VCaP (cell line): ENCODE measurements at regions not wholly inside any gene's neighbourhood (a gene's known extent, or its start where the extent isn't known, plus 50 kb on each side); places are given as distances from the start of the nearest gene placed in this dataset.

ENCODE experiments used
- H3K27ac ChIP-seq: fragments of 450-650 bp; 2 replicates; pipeline ENCODE4 v1.5.1; 2017
- CTCF ChIP-seq: fragments of 450-650 bp; conservative IDR thresholded peaks from 2 replicates; pipeline ENCODE4 v1.5.1; 2017; ENCODE audit warnings: mild to moderate bottlenecking, moderate library complexity

- no peak for TF ChIP-seq CTCF
- no peak overlapping the region for H3K27ac ChIP-seq
Measured at GRCh38 chr13:111533900-111534683, 213.7 kb downstream of the TEX29 start.

DNA sequence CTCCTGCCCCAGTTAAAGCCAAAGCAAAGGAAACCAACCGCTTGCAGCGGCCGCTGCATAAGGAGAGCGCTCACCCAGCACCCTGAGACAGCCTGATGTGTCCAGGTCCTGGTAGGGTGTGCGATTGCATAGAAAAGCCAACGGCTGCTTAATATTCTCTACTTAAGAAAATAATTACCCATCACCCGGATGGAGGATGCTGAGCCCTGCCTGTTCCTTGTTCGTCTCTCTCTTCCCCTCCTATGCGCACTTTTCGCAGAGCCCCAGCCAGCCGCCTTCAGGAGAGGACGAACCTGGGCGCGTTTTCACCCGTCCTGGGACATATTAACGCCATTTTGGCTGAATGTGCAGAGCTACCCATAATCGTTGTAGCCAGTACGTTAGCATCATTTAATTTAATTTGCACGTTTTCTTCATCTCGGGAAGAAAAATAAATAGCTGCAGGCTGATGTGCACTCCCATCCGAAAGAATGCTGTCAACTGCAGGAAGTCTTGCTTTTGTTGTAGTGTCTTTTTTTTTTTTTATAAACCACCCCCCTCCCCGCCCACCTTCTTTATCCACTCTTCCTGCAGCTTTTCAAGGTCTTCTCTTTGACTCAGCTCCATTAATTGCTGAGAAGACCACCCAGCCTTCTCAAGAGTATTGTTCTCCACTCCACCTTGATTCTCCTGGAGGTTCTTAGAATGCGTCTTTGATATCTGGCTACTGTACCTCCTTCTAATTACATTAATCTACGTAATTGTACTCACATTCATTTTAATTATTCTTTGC, 214.5 kb downstream of the TEX29 start:
- no peak overlapping the region for H3K27ac ChIP-seq
- no peak for TF ChIP-seq CTCF

GRCh38 chr13:111535523-111535811, 215.0 kb downstream of the TEX29 start:
- no peak overlapping the region for H3K27ac ChIP-seq
- no peak for TF ChIP-seq CTCF

GRCh38 chr13:111536075-111536642, 215.7 kb downstream of the TEX29 start:
- H3K27ac ChIP-seq, result no peak overlapping the region
- TF ChIP-seq CTCF, result peak; percentile 71

- no peak for TF ChIP-seq CTCF
- no peak overlapping the region for H3K27ac ChIP-seq
Measured at GRCh38 chr13:111537115-111537728, 216.8 kb downstream of the TEX29 start.

GRCh38 chr13:111537843-111538499, 217.5 kb downstream of the TEX29 start:
- no peak for TF ChIP-seq CTCF
- H3K27ac ChIP-seq, result no peak overlapping the region

- TF ChIP-seq CTCF, result no peak
- H3K27ac ChIP-seq, result no peak overlapping the region
Measured at GRCh38 chr13:111539252-111539651, 218.8 kb downstream of the TEX29 start.
